AG04450 (cell line): ENCODE measurements at regions not wholly inside any gene's neighbourhood (a gene's known extent, or its start where the extent isn't known, plus 50 kb on each side); places are given as distances from the start of the nearest gene placed in this dataset.

Experiments
- CTCF ChIA-PET: fragments of 300-600, 350-600 bp; formaldehyde crosslinking; extraction: SDS; loops from one replicate; lab custom pipeline; 2022; ENCODE audit warnings: antibody characterized with exemption, inconsistent platforms; lab: Charles Lee
- POLR2A ChIA-PET: fragments of 350-600 bp; formaldehyde crosslinking; extraction: SDS; loops from one replicate; lab custom pipeline; 2021; ENCODE audit warnings: antibody characterized with exemption, inconsistent platforms; lab: Yijun Ruan, JAX
- DNase-seq: peaks from one replicate; pipeline ENCODE4 v3.0.0-alpha.2; 2011; ENCODE audit warnings: low read depth, low spot score
- H3K27ac ChIP-seq: one replicate; pipeline ENCODE4 v1.5.1; 2012; ENCODE audit warnings: low read depth, low read length, control low read depth
- H3K27me3 ChIP-seq: one replicate; pipeline ENCODE4 v1.6.0; 2012; ENCODE audit warnings: low read length; ENCODE audit not compliant: control insufficient read depth, insufficient read depth
- H3K4me3 ChIP-seq: 2 replicates; pipeline ENCODE4 v1.5.1; 2011; ENCODE audit warnings: mild to moderate bottlenecking, low read depth, low read length, control low read depth
- H3K9me3 ChIP-seq: 2 replicates; pipeline ENCODE4 v1.5.1; 2012; ENCODE audit warnings: low read length; ENCODE audit not compliant: control insufficient read depth, insufficient read depth
- TF ChIP-seq, protein P1 (sequence below): IDR thresholded peaks from 2 replicates; pipeline ENCODE4 v1.5.1; 2011; ENCODE audit warnings: low read depth, low read length, control low read depth, inconsistent platforms

DNA sequence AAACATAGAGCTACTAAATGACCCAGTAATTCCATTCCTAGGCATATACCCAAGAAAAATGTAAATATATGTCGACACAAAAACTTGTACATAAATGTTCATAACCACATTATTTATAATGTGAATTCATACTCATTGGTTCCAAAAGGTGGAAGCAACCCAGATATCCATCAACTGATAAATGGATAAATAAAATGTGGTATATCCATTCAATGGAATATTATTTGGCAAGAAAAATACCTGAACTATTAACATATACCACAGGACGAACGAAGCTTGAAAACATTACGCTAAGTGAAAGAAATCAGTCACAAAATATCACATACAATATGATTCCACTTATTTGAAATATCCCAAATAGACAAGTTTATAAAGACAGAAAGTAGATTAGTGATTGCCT lies 99.0 kb upstream of the SOX5 start:
- CTCF ChIA-PET = no interaction called here
- Histone ChIP-seq H3K9me3 (no peaks in the 10 kb centered on the region), H3K27me3 (no peaks in the 10 kb centered on the region), H3K4me3 (no peak overlapping the region), H3K27ac (no peak overlapping the region)
- POLR2A ChIA-PET = no interaction called here
- TF ChIP-seq, protein P1, sequence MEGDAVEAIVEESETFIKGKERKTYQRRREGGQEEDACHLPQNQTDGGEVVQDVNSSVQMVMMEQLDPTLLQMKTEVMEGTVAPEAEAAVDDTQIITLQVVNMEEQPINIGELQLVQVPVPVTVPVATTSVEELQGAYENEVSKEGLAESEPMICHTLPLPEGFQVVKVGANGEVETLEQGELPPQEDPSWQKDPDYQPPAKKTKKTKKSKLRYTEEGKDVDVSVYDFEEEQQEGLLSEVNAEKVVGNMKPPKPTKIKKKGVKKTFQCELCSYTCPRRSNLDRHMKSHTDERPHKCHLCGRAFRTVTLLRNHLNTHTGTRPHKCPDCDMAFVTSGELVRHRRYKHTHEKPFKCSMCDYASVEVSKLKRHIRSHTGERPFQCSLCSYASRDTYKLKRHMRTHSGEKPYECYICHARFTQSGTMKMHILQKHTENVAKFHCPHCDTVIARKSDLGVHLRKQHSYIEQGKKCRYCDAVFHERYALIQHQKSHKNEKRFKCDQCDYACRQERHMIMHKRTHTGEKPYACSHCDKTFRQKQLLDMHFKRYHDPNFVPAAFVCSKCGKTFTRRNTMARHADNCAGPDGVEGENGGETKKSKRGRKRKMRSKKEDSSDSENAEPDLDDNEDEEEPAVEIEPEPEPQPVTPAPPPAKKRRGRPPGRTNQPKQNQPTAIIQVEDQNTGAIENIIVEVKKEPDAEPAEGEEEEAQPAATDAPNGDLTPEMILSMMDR = no peak
- DNase-seq = no peak

DNA sequence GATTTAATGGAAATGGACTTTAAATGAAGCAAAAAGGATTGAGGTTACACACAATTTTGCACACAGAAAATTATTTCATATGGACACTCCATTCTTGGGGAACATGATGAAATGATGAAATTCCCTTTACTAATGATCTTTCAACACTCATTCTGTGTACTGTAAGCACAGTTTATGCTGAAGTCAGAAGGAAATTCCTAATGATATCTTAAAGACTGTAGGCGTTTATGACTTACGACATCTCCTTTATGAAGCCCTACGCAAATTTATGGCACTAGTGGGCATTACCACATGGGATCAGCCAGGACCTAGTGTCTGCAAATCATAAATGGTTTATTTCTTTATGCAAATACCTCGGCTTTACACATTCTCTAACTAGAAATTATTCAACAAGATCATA lies 97.9 kb upstream of the SOX5 start:
- no peak for DNase-seq
- no peak overlapping the region for H3K4me3 ChIP-seq
- no peaks in the 10 kb centered on the region for H3K9me3 ChIP-seq
- CTCF ChIA-PET = no interaction called here
- TF ChIP-seq, protein P1 = no peak
- POLR2A ChIA-PET = no interaction called here
- H3K27me3 ChIP-seq = no peaks in the 10 kb centered on the region
- H3K27ac ChIP-seq = no peak overlapping the region

DNA sequence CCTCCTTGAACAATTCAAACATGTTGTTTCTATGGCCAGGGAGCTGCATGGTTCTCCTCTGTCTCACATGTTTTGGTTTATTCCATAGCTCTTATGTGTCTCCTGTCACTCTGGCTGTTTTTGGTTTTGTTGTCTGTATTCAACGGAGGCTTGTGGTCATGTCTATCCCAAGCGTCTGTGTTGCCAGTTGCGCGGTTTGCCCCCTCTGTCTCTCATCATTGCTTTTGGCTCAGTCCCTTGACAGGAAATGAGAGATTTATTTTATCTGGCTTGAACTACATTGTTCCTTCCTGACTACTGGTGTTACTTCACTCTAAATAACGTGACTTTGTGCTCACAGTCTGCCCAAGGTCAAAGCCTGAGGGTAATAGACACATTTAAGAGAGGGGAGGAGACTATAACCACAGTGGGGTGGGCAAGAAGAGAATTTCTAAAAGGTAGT lies 96.4 kb upstream of the SOX5 start:
- no peak overlapping the region for H3K4me3 ChIP-seq
- no peaks in the 10 kb centered on the region for H3K27me3 ChIP-seq
- DNase-seq = no peak
- ChIA-PET POLR2A (no interaction called here), CTCF (interaction anchor here (0.6 kb wide), 2 partner anchors 64 to 254 kb away, joined by 3 read pairs; no protein-coding TSS in a partner anchor)
- TF ChIP-seq, protein P1 = no peak
- H3K9me3 ChIP-seq = no peaks in the 10 kb centered on the region
- no peak overlapping the region for H3K27ac ChIP-seq

- no peaks in the 10 kb centered on the region for H3K27me3 ChIP-seq
- POLR2A ChIA-PET = no interaction called here
- DNase-seq = no peak
- H3K4me3 ChIP-seq = no peak overlapping the region
- CTCF ChIA-PET = no interaction called here
- no peaks in the 10 kb centered on the region for H3K9me3 ChIP-seq
- TF ChIP-seq, protein P1 = no peak
- no peak overlapping the region for H3K27ac ChIP-seq
Measured at GRCh38 chr12:24044941-24045703, 95.7 kb upstream of the SOX5 start.

DNA sequence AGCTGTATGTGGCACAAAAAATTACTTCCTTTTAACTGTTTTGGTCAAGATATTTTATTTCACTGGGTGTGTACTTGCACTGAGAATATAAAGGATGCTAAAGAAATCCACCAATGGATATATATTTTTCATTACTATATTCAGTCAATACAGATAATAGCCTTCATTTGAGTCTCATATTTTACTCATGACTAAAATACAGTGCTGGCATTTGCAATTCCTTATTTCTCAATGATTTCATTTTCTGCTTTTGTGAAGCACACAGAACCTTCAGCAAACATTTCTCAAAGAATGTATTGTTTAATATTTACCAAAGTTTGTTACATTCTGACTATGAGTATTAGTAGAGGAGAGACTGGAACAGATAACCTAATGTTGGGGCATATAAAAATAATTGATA lies 93.2 kb upstream of the SOX5 start:
- no peaks in the 10 kb centered on the region for H3K9me3 ChIP-seq
- no peaks in the 10 kb centered on the region for H3K27me3 ChIP-seq
- POLR2A ChIA-PET = no interaction called here
- DNase-seq = no peak
- CTCF ChIA-PET = no interaction called here
- H3K27ac ChIP-seq = no peak overlapping the region
- no peak overlapping the region for H3K4me3 ChIP-seq
- TF ChIP-seq, protein P1 = no peak
